H1 (cell line): ENCODE measurements at regions not wholly inside any gene's neighbourhood (a gene's known extent, or its start where the extent isn't known, plus 50 kb on each side); places are given as distances from the start of the nearest gene placed in this dataset.

Experiments
- CTCF ChIA-PET: fragments of 300-600 bp; sonication (Branson Sonifier 250); formaldehyde crosslinking; loops from one replicate; lab custom pipeline; 2021; ENCODE audit not compliant: partially characterized antibody; lab: Charles Lee
- POLR2A ChIA-PET: fragments of 300-600 bp; sonication (Branson Sonifier 250); formaldehyde crosslinking; loops from one replicate; lab custom pipeline; 2021; ENCODE audit warnings: inconsistent platforms; ENCODE audit not compliant: partially characterized antibody; lab: Charles Lee
- DNase-seq, 2 experiments: peaks; one replicate each; pipeline versions ENCODE4 v3.0.0 to v3.0.0-alpha.2; 2010 to 2022; ENCODE audit warnings: low spot score in 2 of 2, low read depth in 1 of 2, mixed read lengths in 1 of 2
- FAIRE-seq: peaks from 2 replicates; lab custom pipeline; 2011; peaks lifted over from hg19 to GRCh38; lab: Jason Lieb, UNC
- H2AFZ ChIP-seq: 2 replicates; pipeline ENCODE4 v1.8.1; 2012; ENCODE audit warnings: low read length, inconsistent platforms
- H2AK5ac ChIP-seq: 2 replicates; pipeline ENCODE4 v1.6.1; 2013; ENCODE audit warnings: low read depth, low read length
- H2BK120ac ChIP-seq: replicated peaks from 2 replicates; pipeline ENCODE3; 2013; ENCODE audit warnings: low read depth, low read length, inconsistent platforms
- H2BK12ac ChIP-seq: 2 replicates; pipeline ENCODE4 v1.6.1; 2013; ENCODE audit warnings: low read depth, low read length
- H2BK15ac ChIP-seq: 2 replicates; pipeline ENCODE4 v1.6.1; 2013; ENCODE audit warnings: low read length
- H2BK20ac ChIP-seq: 2 replicates; pipeline ENCODE4 v1.6.1; 2013; ENCODE audit warnings: low read length
- H2BK5ac ChIP-seq: 2 replicates; pipeline ENCODE4 v1.6.1; 2013; ENCODE audit warnings: low read depth, low read length
- H3K14ac ChIP-seq: 2 replicates; pipeline ENCODE4 v1.6.1; 2013; ENCODE audit warnings: inconsistent platforms; ENCODE audit not compliant: insufficient read length
- H3K18ac ChIP-seq: 2 replicates; pipeline ENCODE4 v1.6.1; 2013; ENCODE audit warnings: low read length; ENCODE audit errors: extremely low read depth
- H3K23ac ChIP-seq: 2 replicates; pipeline ENCODE4 v1.6.1; 2013; ENCODE audit warnings: inconsistent platforms; ENCODE audit not compliant: insufficient read length
- H3K23me2 ChIP-seq: 2 replicates; pipeline ENCODE4 v1.6.1; 2013; ENCODE audit warnings: low read depth, low read length
- H3K27ac ChIP-seq: 2 replicates; pipeline ENCODE4 v1.6.1; 2011; ENCODE audit warnings: low read depth, low read length, inconsistent platforms
- H3K27me3 ChIP-seq, 4 experiments: replicated peaks in 1 of 4; 1 replicate in 1 of 4; 2 replicates in 3 of 4; pipeline versions ENCODE4 v1.6.1 to v1.8.1; 2011 to 2013; ENCODE audit warnings: low read length in 3 of 4, mild to moderate bottlenecking in 3 of 4, inconsistent platforms in 2 of 4, mixed read lengths in 2 of 4, moderate library complexity in 1 of 4; ENCODE audit not compliant: control insufficient read depth in 3 of 4, insufficient read depth in 3 of 4; ENCODE audit errors: extremely low read depth in 1 of 4
- H3K36me3 ChIP-seq, 4 experiments: 2 replicates each; pipeline versions ENCODE4 v1.6.1 to v1.8.1; 2011 to 2013; ENCODE audit warnings: mild to moderate bottlenecking in 4 of 4, low read length in 3 of 4, moderate library complexity in 2 of 4, control low read depth in 1 of 4, inconsistent platforms in 1 of 4; ENCODE audit not compliant: insufficient read depth in 4 of 4, control insufficient read depth in 2 of 4
- H3K4ac ChIP-seq: replicated peaks from 2 replicates; pipeline ENCODE3; 2013; ENCODE audit warnings: low read length, low read depth, mixed read lengths, inconsistent platforms; ENCODE audit not compliant: insufficient read length
- H3K4me1 ChIP-seq, 4 experiments: replicated peaks in 1 of 4; 1 replicate in 1 of 4; 2 replicates in 3 of 4; pipeline versions ENCODE4 v1.6.1 to v1.8.1; 2011 to 2013; ENCODE audit warnings: low read length in 3 of 4, inconsistent platforms in 2 of 4, mixed read lengths in 1 of 4; ENCODE audit not compliant: insufficient read depth in 4 of 4, control insufficient read depth in 3 of 4
- H3K4me2 ChIP-seq, 2 experiments: 2 replicates each; pipeline versions ENCODE4 v1.6.1 to v1.8.1; 2011 to 2013; ENCODE audit warnings: low read depth in 2 of 2, low read length in 2 of 2, control low read depth in 1 of 2, inconsistent platforms in 1 of 2, mild to moderate bottlenecking in 1 of 2; ENCODE audit not compliant: insufficient read depth in 1 of 2
- H3K4me3 ChIP-seq, 4 experiments: fragments of 200-600, 300-600 bp in 1 of 4; sonication (generic), shearing (Covaris generic), sonication (Bioruptor Twin) in 1 of 4; 2 replicates each; pipeline versions ENCODE4 v1.5.1 to v1.8.1; 2011 to 2016; ENCODE audit warnings: low read length in 4 of 4, low read depth in 3 of 4, control low read depth in 2 of 4, inconsistent platforms in 2 of 4, mild to moderate bottlenecking in 2 of 4, mixed read lengths in 1 of 4, moderate library complexity in 1 of 4; ENCODE audit not compliant: insufficient read depth in 2 of 4; ENCODE audit errors: extremely low read depth in 1 of 4
- H3K56ac ChIP-seq: replicated peaks from 2 replicates; pipeline ENCODE3; 2013; ENCODE audit warnings: low read depth, mild to moderate bottlenecking, mixed read lengths, low read length, inconsistent platforms; ENCODE audit not compliant: insufficient read length
- H3K79me1 ChIP-seq: 2 replicates; pipeline ENCODE4 v1.6.1; 2013; ENCODE audit warnings: low read depth, low read length, control low read depth
- H3K79me2 ChIP-seq, 2 experiments: 2 replicates each; pipeline versions ENCODE4 v1.6.1 to v1.8.1; 2012 to 2013; ENCODE audit warnings: low read length in 2 of 2, mild to moderate bottlenecking in 2 of 2, inconsistent platforms in 1 of 2; ENCODE audit not compliant: insufficient read depth in 2 of 2, control insufficient read depth in 1 of 2
- H3K9ac ChIP-seq, 4 experiments: replicated peaks in 1 of 4; 1 replicate in 1 of 4; 2 replicates in 3 of 4; pipeline versions ENCODE4 v1.6.1 to v1.8.1; 2011 to 2013; ENCODE audit warnings: low read depth in 3 of 4, low read length in 3 of 4, control low read depth in 2 of 4, mild to moderate bottlenecking in 2 of 4, moderate library complexity in 2 of 4, inconsistent platforms in 1 of 4; ENCODE audit errors: extremely low read depth in 1 of 4
- H3K9me3 ChIP-seq, 2 experiments: 2 replicates each; pipeline versions ENCODE4 v1.6.1 to v1.8.1; 2012 to 2013; ENCODE audit warnings: mild to moderate bottlenecking in 2 of 2, moderate library complexity in 2 of 2, control low read depth in 1 of 2, inconsistent platforms in 1 of 2, low read depth in 1 of 2, low read length in 1 of 2, mixed read lengths in 1 of 2; ENCODE audit not compliant: insufficient read depth in 2 of 2
- H4K20me1 ChIP-seq, 2 experiments: replicated peaks in 1 of 2; 2 replicates each; pipeline versions ENCODE3 to v1.8.1; 2011 to 2013; ENCODE audit warnings: inconsistent platforms in 2 of 2, low read length in 2 of 2, mild to moderate bottlenecking in 1 of 2; ENCODE audit not compliant: insufficient read depth in 2 of 2, control insufficient read depth in 1 of 2
- H4K5ac ChIP-seq: 2 replicates; pipeline ENCODE4 v1.6.1; 2013; ENCODE audit warnings: low read length, low read depth, mixed read lengths, inconsistent platforms; ENCODE audit not compliant: insufficient read length
- H4K8ac ChIP-seq: 2 replicates; pipeline ENCODE4 v1.8.0; 2013; ENCODE audit warnings: mild to moderate bottlenecking, moderate library complexity, low read length, inconsistent platforms; ENCODE audit not compliant: insufficient read depth; ENCODE audit errors: extremely low read depth
- H4K91ac ChIP-seq: replicated peaks from 2 replicates; pipeline ENCODE3; 2013; ENCODE audit warnings: low read length, mixed read lengths, inconsistent platforms; ENCODE audit not compliant: insufficient read length
- E2F6 ChIP-seq: IDR thresholded peaks from 2 replicates; pipeline ENCODE4 v1.6.1; 2012; ENCODE audit warnings: inconsistent platforms
- EGR1 ChIP-seq: IDR thresholded peaks from 2 replicates; pipeline ENCODE4 v1.6.1; 2011; ENCODE audit warnings: low read depth, low read length, borderline replicate concordance
- GTF2F1 ChIP-seq: IDR thresholded peaks from 2 replicates; pipeline ENCODE4 v1.6.1; 2012; ENCODE audit warnings: low read depth, low read length, improper control_type of control experiment, borderline replicate concordance
- RXRA ChIP-seq: IDR thresholded peaks from 2 replicates; pipeline ENCODE4 v1.6.1; 2011; ENCODE audit warnings: low read depth, mild to moderate bottlenecking, low read length, moderate library complexity; ENCODE audit not compliant: insufficient read depth
- SIN3A ChIP-seq, 2 experiments: IDR thresholded peaks in 1 of 2; conservative IDR thresholded peaks in 1 of 2; 2 replicates each; pipeline ENCODE4 v1.6.1; 2011 to 2012; ENCODE audit warnings: low read length in 2 of 2, improper control_type of control experiment in 1 of 2, low read depth in 1 of 2, mild to moderate bottlenecking in 1 of 2
- SRF ChIP-seq: IDR thresholded peaks from 2 replicates; pipeline ENCODE4 v1.6.1; 2011; ENCODE audit warnings: mild to moderate bottlenecking, low read depth, low read length, moderate library complexity
- TBP ChIP-seq: IDR thresholded peaks from 2 replicates; pipeline ENCODE4 v1.6.1; 2011; ENCODE audit warnings: low read depth, low read length, improper control_type of control experiment
- TEAD4 ChIP-seq: IDR thresholded peaks from 2 replicates; pipeline ENCODE4 v1.6.1; 2012; ENCODE audit warnings: low read depth, low read length, inconsistent platforms, mixed read lengths
- WGBS, 2 experiments: shearing (Covaris generic) in 1 of 2; methylation state at CpG; one replicate each; pipeline versions ENCODE4 v1.1.6 to v1.1.7; 2013 to 2015; ENCODE audit warnings: low lambda C conversion rate in 2 of 2, mixed read lengths in 2 of 2, inconsistent platforms in 1 of 2, low coverage in 1 of 2, missing lambda C conversion rate in 1 of 2; ENCODE audit not compliant: insufficient replicate concordance in 2 of 2, insufficient coverage in 1 of 2, insufficient read length in 1 of 2; ENCODE audit errors: extremely low coverage in 1 of 2, missing lambda C conversion rate in 1 of 2; 5-methylcytosine and 5-hydroxymethylcytosine counted together
- TF ChIP-seq, protein P1 (sequence below), 3 experiments: IDR thresholded peaks; 1 replicate in 2 of 3; 2 replicates in 1 of 3; pipeline versions ENCODE4 v1.5.1 to v1.6.1; 2011; ENCODE audit warnings: low read length in 3 of 3, mild to moderate bottlenecking in 3 of 3, inconsistent platforms in 2 of 3, low read depth in 1 of 3, moderate library complexity in 1 of 3; ENCODE audit not compliant: insufficient read depth in 1 of 3; ENCODE audit errors: control extremely low read depth in 1 of 3
- TF ChIP-seq, protein P2 (sequence below): IDR thresholded peaks from 2 replicates; pipeline ENCODE4 v1.6.1; 2012; ENCODE audit warnings: low read length, inconsistent platforms

GRCh38 chr12:91704446-91704845 is 441.2 kb downstream of the BTG1 start:
- Histone ChIP-seq H2BK20ac (no peak overlapping the region), H4K8ac (no peak overlapping the region), H2AFZ (no peak overlapping the region), H3K23ac (no peak overlapping the region), H3K36me3 (no peaks in the 10 kb centered on the region; a peak in 1 of 8 replicates), H3K4me2 (no peak overlapping the region), H3K4me1 (no peaks in the 10 kb centered on the region), H2BK15ac (no peak overlapping the region), H3K27me3 (no peaks in the 10 kb centered on the region), H4K20me1 (no peaks in the 10 kb centered on the region), H3K79me1 (no peaks in the 10 kb centered on the region), H3K27ac (no peak overlapping the region), H2BK120ac (no peak overlapping the region), H4K5ac (no peak overlapping the region), H3K14ac (no peak overlapping the region), H3K79me2 (no peaks in the 10 kb centered on the region), H3K18ac (no peak overlapping the region), H3K9ac (no peak overlapping the region), H4K91ac (no peak overlapping the region), H2BK12ac (no peak overlapping the region), H2AK5ac (no peak overlapping the region), H2BK5ac (no peak overlapping the region), H3K4me3 (no peak overlapping the region), H3K23me2 (no peaks in the 10 kb centered on the region), H3K4ac (no peak overlapping the region), H3K56ac (no peak overlapping the region), H3K9me3 (no peaks in the 10 kb centered on the region)
- no peak for FAIRE-seq
- ChIA-PET POLR2A (no interaction called here), CTCF (no interaction called here)
- 82% methylated on average over 2 of the region's 2 CpGs; no CpG with 5 or more reads in 1 of the 2 experiments for WGBS, 2 experiments
- DNase-seq, result no peak
- TF ChIP-seq GTF2F1 (no peak), EGR1 (no peak), SIN3A (conservative IDR thresholded peaks at IDR 0.05 in 1 of 2, IDR thresholded peaks at IDR 0.05 in 1 of 2; ENCODE audit: low read depth in 1 of 2, low read length in 2 of 2) (no peak), TBP (no peak), E2F6 (no peak), RXRA (no peak), TEAD4 (no peak), SRF (no peak)
- TF ChIP-seq, protein P1, sequence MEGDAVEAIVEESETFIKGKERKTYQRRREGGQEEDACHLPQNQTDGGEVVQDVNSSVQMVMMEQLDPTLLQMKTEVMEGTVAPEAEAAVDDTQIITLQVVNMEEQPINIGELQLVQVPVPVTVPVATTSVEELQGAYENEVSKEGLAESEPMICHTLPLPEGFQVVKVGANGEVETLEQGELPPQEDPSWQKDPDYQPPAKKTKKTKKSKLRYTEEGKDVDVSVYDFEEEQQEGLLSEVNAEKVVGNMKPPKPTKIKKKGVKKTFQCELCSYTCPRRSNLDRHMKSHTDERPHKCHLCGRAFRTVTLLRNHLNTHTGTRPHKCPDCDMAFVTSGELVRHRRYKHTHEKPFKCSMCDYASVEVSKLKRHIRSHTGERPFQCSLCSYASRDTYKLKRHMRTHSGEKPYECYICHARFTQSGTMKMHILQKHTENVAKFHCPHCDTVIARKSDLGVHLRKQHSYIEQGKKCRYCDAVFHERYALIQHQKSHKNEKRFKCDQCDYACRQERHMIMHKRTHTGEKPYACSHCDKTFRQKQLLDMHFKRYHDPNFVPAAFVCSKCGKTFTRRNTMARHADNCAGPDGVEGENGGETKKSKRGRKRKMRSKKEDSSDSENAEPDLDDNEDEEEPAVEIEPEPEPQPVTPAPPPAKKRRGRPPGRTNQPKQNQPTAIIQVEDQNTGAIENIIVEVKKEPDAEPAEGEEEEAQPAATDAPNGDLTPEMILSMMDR (IDR thresholded peaks at IDR 0.05; ENCODE audit: control extremely low read depth in 1 of 3, insufficient read depth in 1 of 3, low read depth in 1 of 3, low read length in 3 of 3), result no peak
- TF ChIP-seq, protein P2, sequence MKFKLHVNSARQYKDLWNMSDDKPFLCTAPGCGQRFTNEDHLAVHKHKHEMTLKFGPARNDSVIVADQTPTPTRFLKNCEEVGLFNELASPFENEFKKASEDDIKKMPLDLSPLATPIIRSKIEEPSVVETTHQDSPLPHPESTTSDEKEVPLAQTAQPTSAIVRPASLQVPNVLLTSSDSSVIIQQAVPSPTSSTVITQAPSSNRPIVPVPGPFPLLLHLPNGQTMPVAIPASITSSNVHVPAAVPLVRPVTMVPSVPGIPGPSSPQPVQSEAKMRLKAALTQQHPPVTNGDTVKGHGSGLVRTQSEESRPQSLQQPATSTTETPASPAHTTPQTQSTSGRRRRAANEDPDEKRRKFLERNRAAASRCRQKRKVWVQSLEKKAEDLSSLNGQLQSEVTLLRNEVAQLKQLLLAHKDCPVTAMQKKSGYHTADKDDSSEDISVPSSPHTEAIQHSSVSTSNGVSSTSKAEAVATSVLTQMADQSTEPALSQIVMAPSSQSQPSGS, result no peak
